ENCODE measurements at regions not wholly inside any gene's neighbourhood (a gene's known extent, or its start where the extent isn't known, plus 50 kb on each side); places are given as distances from the start of the nearest gene placed in this dataset.

DNA sequence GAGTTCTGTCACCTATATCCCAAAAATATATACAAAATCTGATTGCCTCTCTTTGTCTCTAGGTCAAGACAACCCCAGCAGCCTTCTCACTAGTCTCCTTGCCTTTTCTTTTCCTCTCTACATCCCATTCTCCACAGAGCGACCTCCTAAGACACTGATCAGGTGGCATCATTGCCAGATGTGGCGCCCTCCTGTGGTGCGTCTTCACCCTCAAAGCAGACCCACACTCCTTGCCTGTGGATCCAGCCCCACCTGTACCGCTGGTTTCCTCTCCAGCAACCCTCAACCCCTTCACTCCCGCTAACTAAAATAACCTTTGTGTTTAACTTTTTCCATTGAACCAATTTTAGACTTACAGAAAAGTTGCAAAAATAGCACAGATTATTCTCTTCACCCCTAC is 273.3 kb downstream of the GLI2 start:
- H3K4me1 ChIP-seq (ENCODE audit: control insufficient read depth in 2 of 2, insufficient read depth in 2 of 2, low read length in 2 of 2), result no peaks in the 10 kb centered on the region
- Mint-ChIP-seq H3K27me3 (peaks cover 2 to 38% (median 25%) of the 10 kb centered on the region in 5 donors), H3K4me3 (no peak overlapping the region), H3K36me3 (peaks cover 0 to 6% (median 0%) of the 10 kb centered on the region in 5 donors), H3K27ac (no peak overlapping the region), H3K4me1 (peaks cover 0 to 2% (median 0%) of the 10 kb centered on the region in 7 donors), H3K9me3 (peaks cover 0 to 38% (median 6%) of the 10 kb centered on the region in 11 donors)
- ChIA-PET CTCF (no interaction called here), POLR2A (no interaction called here)
- H3K27ac ChIP-seq (ENCODE audit: low read depth, low read length), result no peak overlapping the region
- no peak overlapping the region for H3K4me3 ChIP-seq (ENCODE audit: low read length)
- H3K36me3 ChIP-seq (ENCODE audit: control insufficient read depth in 2 of 3, insufficient read depth in 3 of 3, low read length in 3 of 3), result no peaks in the 10 kb centered on the region
- no peak for ATAC-seq
- DNase-seq, result no peak
- H3K9me3 ChIP-seq (ENCODE audit: control insufficient read depth in 2 of 3, low read length in 3 of 3), result no peaks in the 10 kb centered on the region
- H3K27me3 ChIP-seq (ENCODE audit: control insufficient read depth in 2 of 2, insufficient read depth in 2 of 2, low read length in 2 of 2), result no peaks in the 10 kb centered on the region
- intact Hi-C loops (cut with micrococcal nuclease), result no loop called here

DNA sequence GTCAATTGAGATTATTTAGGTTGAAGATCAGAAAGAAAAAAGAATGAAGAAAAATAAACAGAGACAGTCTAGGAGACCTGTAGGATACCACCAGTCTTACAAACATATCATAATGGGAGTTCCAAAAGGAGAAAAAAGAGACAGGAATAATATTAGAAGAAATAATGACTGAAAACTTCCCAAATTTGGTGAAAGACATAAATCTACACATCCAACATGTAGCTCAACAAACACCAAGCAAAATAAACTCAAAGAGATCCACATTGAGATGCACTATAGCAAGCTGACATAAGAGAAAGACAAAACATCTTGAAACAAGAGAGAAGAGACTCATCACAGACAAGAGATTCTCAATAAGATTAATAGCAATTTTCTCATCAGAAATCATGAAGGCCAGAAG is 274.0 kb downstream of the TFCP2L1 start:
- DNase-seq (no peak), ATAC-seq (no peak)
- peaks cover 2 to 25% (median 23%) of the 10 kb centered on the region in 5 donors for H3K27me3 Mint-ChIP-seq
- ChIA-PET CTCF (no interaction called here), POLR2A (no interaction called here)
- no peaks in the 10 kb centered on the region for H3K27me3 ChIP-seq (ENCODE audit: control insufficient read depth in 2 of 2, insufficient read depth in 2 of 2, low read length in 2 of 2)
- H3K4me1 Mint-ChIP-seq, result peaks cover 0 to 2% (median 0%) of the 10 kb centered on the region in 7 donors
- no peak overlapping the region for H3K27ac Mint-ChIP-seq
- no peaks in the 10 kb centered on the region for H3K36me3 ChIP-seq (ENCODE audit: control insufficient read depth in 2 of 3, insufficient read depth in 3 of 3, low read length in 3 of 3)
- no peaks in the 10 kb centered on the region for H3K9me3 ChIP-seq (ENCODE audit: control insufficient read depth in 2 of 3, low read length in 3 of 3)
- H3K4me3 Mint-ChIP-seq, result no peak overlapping the region
- intact Hi-C loops (cut with micrococcal nuclease), result no loop called here
- H3K9me3 Mint-ChIP-seq, result peaks cover 0 to 32% (median 7%) of the 10 kb centered on the region in 11 donors
- peaks cover 0 to 6% (median 0%) of the 10 kb centered on the region in 5 donors for H3K36me3 Mint-ChIP-seq
- H3K4me1 ChIP-seq (ENCODE audit: control insufficient read depth in 2 of 2, insufficient read depth in 2 of 2, low read length in 2 of 2), result no peaks in the 10 kb centered on the region
- no peak overlapping the region for H3K4me3 ChIP-seq (ENCODE audit: low read length)
- H3K27ac ChIP-seq (ENCODE audit: low read depth, low read length), result no peak overlapping the region

DNA sequence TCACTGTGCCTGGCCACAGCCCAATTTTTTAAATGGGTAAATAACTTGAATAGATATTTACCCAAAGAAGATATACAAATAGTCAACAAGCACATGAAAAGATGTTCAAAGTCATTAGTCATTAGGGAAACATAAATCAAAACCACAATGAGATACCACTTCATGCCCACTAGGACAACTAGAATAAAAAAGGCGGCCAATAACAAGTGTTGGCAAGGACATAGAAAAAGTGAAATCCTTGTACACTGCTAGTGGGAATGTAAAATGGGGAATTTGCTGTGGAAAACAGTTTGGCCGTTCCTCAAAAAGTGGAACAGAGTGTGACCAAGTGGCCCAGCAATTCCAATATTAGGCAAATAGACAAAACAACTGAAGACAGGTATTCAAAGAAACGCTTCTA is 270.1 kb downstream of the TFCP2L1 start:
- POLR2A ChIA-PET, result no interaction called here
- Mint-ChIP-seq H3K27ac (no peak overlapping the region), H3K4me3 (no peak overlapping the region), H3K27me3 (peaks cover 2 to 15% (median 11%) of the 10 kb centered on the region in 5 donors), H3K9me3 (peaks cover 0 to 18% (median 2%) of the 10 kb centered on the region in 11 donors), H3K36me3 (peaks cover 0 to 4% (median 0%) of the 10 kb centered on the region in 5 donors), H3K4me1 (no peaks in the 10 kb centered on the region)
- Histone ChIP-seq H3K9me3 (ENCODE audit: control insufficient read depth in 2 of 3, low read length in 3 of 3) (no peaks in the 10 kb centered on the region), H3K36me3 (ENCODE audit: control insufficient read depth in 2 of 3, insufficient read depth in 3 of 3, low read length in 3 of 3) (no peaks in the 10 kb centered on the region), H3K27me3 (ENCODE audit: control insufficient read depth in 2 of 2, insufficient read depth in 2 of 2, low read length in 2 of 2) (no peaks in the 10 kb centered on the region), H3K4me3 (ENCODE audit: low read length) (no peak overlapping the region), H3K27ac (ENCODE audit: low read depth, low read length) (no peak overlapping the region), H3K4me1 (ENCODE audit: control insufficient read depth in 2 of 2, insufficient read depth in 2 of 2, low read length in 2 of 2) (no peaks in the 10 kb centered on the region)
- CTCF ChIA-PET, result no interaction called here
- no peak for DNase-seq
- ATAC-seq, result no peak
- intact Hi-C loops (cut with micrococcal nuclease), result no loop called here

DNA sequence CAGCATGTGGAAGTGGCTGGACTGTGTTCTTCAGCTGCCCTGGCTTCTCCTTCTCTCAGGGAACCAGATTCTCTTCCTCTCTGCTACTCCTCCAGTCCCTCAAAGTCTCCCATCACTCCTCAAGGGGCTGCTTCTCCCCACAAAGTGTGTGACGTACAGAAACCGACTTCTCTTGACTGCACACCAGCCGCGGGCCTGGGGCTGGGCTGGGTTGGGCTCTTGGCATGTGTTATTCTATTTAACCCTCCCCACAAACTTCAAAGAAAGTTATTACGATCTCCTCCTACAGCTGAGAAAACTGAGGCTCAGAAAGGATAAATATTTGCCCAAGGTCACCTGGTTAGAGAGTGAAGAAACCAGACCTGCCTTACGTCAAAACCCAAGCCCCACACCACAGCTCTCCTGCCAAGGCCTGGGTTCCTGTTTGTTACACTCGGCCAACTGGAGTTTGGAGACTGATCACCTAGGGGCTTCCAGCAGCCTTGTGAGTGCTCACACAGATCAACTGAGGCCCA is 269.0 kb downstream of the TFCP2L1 start:
- Mint-ChIP-seq H3K36me3 (peaks cover 0 to 5% (median 0%) of the 10 kb centered on the region in 5 donors), H3K4me1 (no peaks in the 10 kb centered on the region), H3K9me3 (peaks cover 0 to 9% (median 2%) of the 10 kb centered on the region in 11 donors), H3K27me3 (peaks cover 2 to 17% (median 13%) of the 10 kb centered on the region in 5 donors), H3K4me3 (no peak overlapping the region), H3K27ac (no peak overlapping the region)
- Histone ChIP-seq H3K36me3 (ENCODE audit: control insufficient read depth in 2 of 3, insufficient read depth in 3 of 3, low read length in 3 of 3) (no peaks in the 10 kb centered on the region), H3K4me3 (ENCODE audit: low read length) (no peak overlapping the region), H3K4me1 (ENCODE audit: control insufficient read depth in 2 of 2, insufficient read depth in 2 of 2, low read length in 2 of 2) (no peaks in the 10 kb centered on the region), H3K9me3 (ENCODE audit: control insufficient read depth in 2 of 3, low read length in 3 of 3) (no peaks in the 10 kb centered on the region), H3K27me3 (ENCODE audit: control insufficient read depth in 2 of 2, insufficient read depth in 2 of 2, low read length in 2 of 2) (no peaks in the 10 kb centered on the region), H3K27ac (ENCODE audit: low read depth, low read length) (no peak overlapping the region)
- DNase-seq, result no peak
- intact Hi-C loops (cut with micrococcal nuclease), result no loop called here
- ChIA-PET CTCF (no interaction called here), POLR2A (no interaction called here)
- no peak for ATAC-seq

- Mint-ChIP-seq H3K36me3 (peaks cover 0 to 5% (median 0%) of the 10 kb centered on the region in 5 donors), H3K9me3 (peaks cover 0 to 6% (median 2%) of the 10 kb centered on the region in 11 donors), H3K4me3 (no peak overlapping the region), H3K27ac (no peak overlapping the region), H3K4me1 (no peaks in the 10 kb centered on the region), H3K27me3 (peaks cover 2 to 23% (median 15%) of the 10 kb centered on the region in 5 donors)
- ChIA-PET CTCF (no interaction called here), POLR2A (no interaction called here)
- no peak overlapping the region for H3K27ac ChIP-seq (ENCODE audit: low read depth, low read length)
- no peaks in the 10 kb centered on the region for H3K36me3 ChIP-seq (ENCODE audit: control insufficient read depth in 2 of 3, insufficient read depth in 3 of 3, low read length in 3 of 3)
- DNase-seq (no peak), ATAC-seq (no peak)
- no peaks in the 10 kb centered on the region for H3K27me3 ChIP-seq (ENCODE audit: control insufficient read depth in 2 of 2, insufficient read depth in 2 of 2, low read length in 2 of 2)
- H3K4me3 ChIP-seq (ENCODE audit: low read length), result no peak overlapping the region
- H3K9me3 ChIP-seq (ENCODE audit: control insufficient read depth in 2 of 3, low read length in 3 of 3), result no peaks in the 10 kb centered on the region
- H3K4me1 ChIP-seq (ENCODE audit: control insufficient read depth in 2 of 2, insufficient read depth in 2 of 2, low read length in 2 of 2), result no peaks in the 10 kb centered on the region
- intact Hi-C loops (cut with micrococcal nuclease), result no loop called here
Observed at GRCh38 chr2:121017396-121017795, 267.6 kb downstream of the TFCP2L1 start.

GRCh38 chr2:121018136-121019061 is 266.6 kb downstream of the TFCP2L1 start:
- Histone ChIP-seq H3K9me3 (ENCODE audit: control insufficient read depth in 2 of 3, low read length in 3 of 3) (no peaks in the 10 kb centered on the region), H3K27ac (ENCODE audit: low read depth, low read length) (no peak overlapping the region), H3K4me3 (ENCODE audit: low read length) (no peak overlapping the region), H3K4me1 (ENCODE audit: control insufficient read depth in 2 of 2, insufficient read depth in 2 of 2, low read length in 2 of 2) (no peaks in the 10 kb centered on the region), H3K27me3 (ENCODE audit: control insufficient read depth in 2 of 2, insufficient read depth in 2 of 2, low read length in 2 of 2) (no peaks in the 10 kb centered on the region), H3K36me3 (ENCODE audit: control insufficient read depth in 2 of 3, insufficient read depth in 3 of 3, low read length in 3 of 3) (no peaks in the 10 kb centered on the region)
- no peaks in the 10 kb centered on the region for H3K4me1 Mint-ChIP-seq
- ChIA-PET CTCF (no interaction called here), POLR2A (no interaction called here)
- H3K27me3 Mint-ChIP-seq, result peaks cover 2 to 28% (median 15%) of the 10 kb centered on the region in 5 donors
- intact Hi-C loops (cut with micrococcal nuclease), result no loop called here
- H3K9me3 Mint-ChIP-seq, result peaks cover 0 to 6% (median 2%) of the 10 kb centered on the region in 11 donors
- ATAC-seq (no peak), DNase-seq (no peak)
- no peak overlapping the region for H3K27ac Mint-ChIP-seq
- H3K4me3 Mint-ChIP-seq, result no peak overlapping the region
- peaks cover 0 to 5% (median 0%) of the 10 kb centered on the region in 5 donors for H3K36me3 Mint-ChIP-seq

Data from naive thymus-derived CD4-positive, alpha-beta T cell (primary cell).